H9 (cell line): ENCODE measurements at regions not wholly inside any gene's neighbourhood (a gene's known extent, or its start where the extent isn't known, plus 50 kb on each side); places are given as distances from the start of the nearest gene placed in this dataset.

Source experiments
- DNase-seq: peaks from one replicate; pipeline ENCODE4 v3.0.0-alpha.2; 2017
- H2AFZ ChIP-seq: one replicate; pipeline ENCODE4 v1.6.1; 2013; ENCODE audit warnings: mild to moderate bottlenecking, low read length, control low read depth, moderate library complexity
- H2AK5ac ChIP-seq: 2 replicates; pipeline ENCODE4 v1.6.1; 2013; ENCODE audit warnings: low read length, control low read depth, mixed read lengths; ENCODE audit not compliant: insufficient read length
- H2BK120ac ChIP-seq: one replicate; pipeline ENCODE4 v1.6.1; 2013; ENCODE audit warnings: low read depth, mild to moderate bottlenecking, low read length, control low read depth, inconsistent platforms; ENCODE audit not compliant: poor library complexity, severe bottlenecking
- H2BK12ac ChIP-seq: 2 replicates; pipeline ENCODE4 v1.6.1; 2013; ENCODE audit warnings: low read length, control low read depth, mixed read lengths, low read depth; ENCODE audit not compliant: insufficient read length
- H2BK15ac ChIP-seq: 2 replicates; pipeline ENCODE4 v1.6.1; 2013; ENCODE audit warnings: low read depth, low read length, control low read depth
- H2BK20ac ChIP-seq: one replicate; pipeline ENCODE4 v1.6.1; 2013; ENCODE audit warnings: low read depth, mild to moderate bottlenecking, low read length, control low read depth, inconsistent platforms; ENCODE audit not compliant: poor library complexity, severe bottlenecking
- H2BK5ac ChIP-seq: 2 replicates; pipeline ENCODE4 v1.6.1; 2013; ENCODE audit warnings: low read length, control low read depth, mixed read lengths; ENCODE audit not compliant: insufficient read length
- H3K14ac ChIP-seq: 2 replicates; pipeline ENCODE4 v1.6.1; 2013; ENCODE audit warnings: low read length, control low read depth; ENCODE audit not compliant: insufficient read depth
- H3K18ac ChIP-seq: 2 replicates; pipeline ENCODE4 v1.6.1; 2013; ENCODE audit warnings: low read depth, mild to moderate bottlenecking, mixed read lengths, low read length, control low read depth; ENCODE audit not compliant: insufficient read length
- H3K23ac ChIP-seq: 2 replicates; pipeline ENCODE4 v1.6.1; 2013; ENCODE audit warnings: low read length, control low read depth, mixed read lengths, low read depth; ENCODE audit not compliant: insufficient read length
- H3K23me2 ChIP-seq: 2 replicates; pipeline ENCODE4 v1.6.1; 2013; ENCODE audit warnings: low read depth, mild to moderate bottlenecking, mixed read lengths, low read length, control low read depth; ENCODE audit not compliant: insufficient read length, poor library complexity, severe bottlenecking
- H3K27ac ChIP-seq: 2 replicates; pipeline ENCODE4 v1.5.1; 2013; ENCODE audit warnings: low read length, control low read depth, mixed read lengths, low read depth; ENCODE audit not compliant: insufficient read length
- H3K27me3 ChIP-seq: 2 replicates; pipeline ENCODE4 v1.6.1; 2013; ENCODE audit warnings: low read length, control low read depth, inconsistent platforms; ENCODE audit not compliant: insufficient read depth
- H3K4ac ChIP-seq: 2 replicates; pipeline ENCODE4 v1.6.1; 2013; ENCODE audit warnings: low read depth, mild to moderate bottlenecking, control low read depth, inconsistent platforms, low read length, moderate library complexity
- H3K4me1 ChIP-seq: 2 replicates; pipeline ENCODE4 v1.6.1; 2013; ENCODE audit warnings: low read length, control low read depth, inconsistent platforms; ENCODE audit not compliant: insufficient read depth
- H3K4me2 ChIP-seq: 2 replicates; pipeline ENCODE4 v1.6.1; 2013; ENCODE audit warnings: low read length, control low read depth, mixed read lengths; ENCODE audit not compliant: insufficient read length, insufficient read depth
- H3K56ac ChIP-seq: 2 replicates; pipeline ENCODE4 v1.6.1; 2013; ENCODE audit warnings: low read depth, mild to moderate bottlenecking, mixed read lengths, low read length, control low read depth; ENCODE audit not compliant: insufficient read length
- H3K79me1 ChIP-seq: 2 replicates; pipeline ENCODE4 v1.6.1; 2013; ENCODE audit warnings: low read depth, mild to moderate bottlenecking, moderate library complexity, low read length, control low read depth, inconsistent platforms; ENCODE audit not compliant: insufficient read depth, poor library complexity, severe bottlenecking
- H3K79me2 ChIP-seq: 2 replicates; pipeline ENCODE4 v1.6.1; 2013; ENCODE audit warnings: low read length, control low read depth, inconsistent platforms; ENCODE audit not compliant: insufficient read depth
- H3K9ac ChIP-seq: 2 replicates; pipeline ENCODE4 v1.6.1; 2013; ENCODE audit warnings: low read length, control low read depth, mixed read lengths; ENCODE audit not compliant: insufficient read length; ENCODE audit errors: extremely low read depth
- H3K9me3 ChIP-seq: one replicate; pipeline ENCODE4 v1.6.1; 2013; ENCODE audit warnings: low read depth, low read length, inconsistent platforms; ENCODE audit not compliant: control insufficient read depth
- H3T11ph ChIP-seq: one replicate; pipeline ENCODE4 v1.6.1; 2013; ENCODE audit warnings: mild to moderate bottlenecking, low read length, control low read depth, inconsistent platforms
- H4K20me1 ChIP-seq: one replicate; pipeline ENCODE4 v1.6.1; 2013; ENCODE audit not compliant: control insufficient read depth, insufficient read length, insufficient read depth
- H4K5ac ChIP-seq: 2 replicates; pipeline ENCODE4 v1.6.1; 2013; ENCODE audit warnings: low read depth, mild to moderate bottlenecking, mixed read lengths, low read length, control low read depth; ENCODE audit not compliant: insufficient read length
- H4K8ac ChIP-seq: replicated peaks from 2 replicates; pipeline ENCODE4 v1.6.1; 2013; ENCODE audit warnings: low read length, control low read depth, mixed read lengths, low read depth; ENCODE audit not compliant: insufficient read length
- H4K91ac ChIP-seq: 2 replicates; pipeline ENCODE4 v1.6.1; 2013; ENCODE audit warnings: low read depth, mild to moderate bottlenecking, moderate library complexity, mixed read lengths, low read length, control low read depth; ENCODE audit not compliant: insufficient read length
- H3K27ac Mint-ChIP-seq, 3 experiments: 2 replicates in 2 of 3; 3 replicates in 1 of 3; pipeline ENCODE4 v1.8.0; 2020 to 2021; ENCODE audit warnings: mixed read lengths in 3 of 3, mild to moderate bottlenecking in 1 of 3, moderate library complexity in 1 of 3
- H3K27me3 Mint-ChIP-seq: 2 replicates; pipeline ENCODE4 v1.8.0; 2021; ENCODE audit warnings: low read depth, mild to moderate bottlenecking, moderate library complexity, mixed read lengths
- H3K36me3 Mint-ChIP-seq, 3 experiments: 2 replicates in 2 of 3; 3 replicates in 1 of 3; pipeline ENCODE4 v1.8.0; 2020 to 2021; ENCODE audit warnings: low read depth in 3 of 3, mixed read lengths in 3 of 3; ENCODE audit not compliant: insufficient read depth in 1 of 3
- H3K4me1 Mint-ChIP-seq, 2 experiments: 2 replicates each; pipeline ENCODE4 v1.8.0; 2020; ENCODE audit warnings: mixed read lengths in 2 of 2
- H3K4me3 Mint-ChIP-seq, 2 experiments: 2 replicates in 1 of 2; 3 replicates in 1 of 2; pipeline ENCODE4 v1.8.0; 2020 to 2021; ENCODE audit warnings: mild to moderate bottlenecking in 2 of 2, mixed read lengths in 2 of 2, moderate library complexity in 1 of 2
- H3K9me3 Mint-ChIP-seq, 2 experiments: 2 replicates in 1 of 2; 3 replicates in 1 of 2; pipeline ENCODE4 v1.8.0; 2020; ENCODE audit warnings: mild to moderate bottlenecking in 2 of 2, mixed read lengths in 2 of 2, moderate library complexity in 1 of 2
- WGBS: extraction: QIAGEN DNeasy Blood & Tissue Kit; methylation state at CpG from one replicate; pipeline ENCODE4 v1.1.7; 2013; ENCODE audit warnings: missing lambda C conversion rate, low lambda C conversion rate, mixed read lengths; ENCODE audit not compliant: insufficient read length; ENCODE audit errors: extremely low coverage; 5-methylcytosine and 5-hydroxymethylcytosine counted together
- TF ChIP-seq, protein P1 (sequence below): fragments of 200-600 bp; sonication (generic); conservative IDR thresholded peaks from 3 replicates; pipeline ENCODE4 v1.8.0; 2021; ENCODE audit warnings: antibody characterized with exemption, mild to moderate bottlenecking

DNA sequence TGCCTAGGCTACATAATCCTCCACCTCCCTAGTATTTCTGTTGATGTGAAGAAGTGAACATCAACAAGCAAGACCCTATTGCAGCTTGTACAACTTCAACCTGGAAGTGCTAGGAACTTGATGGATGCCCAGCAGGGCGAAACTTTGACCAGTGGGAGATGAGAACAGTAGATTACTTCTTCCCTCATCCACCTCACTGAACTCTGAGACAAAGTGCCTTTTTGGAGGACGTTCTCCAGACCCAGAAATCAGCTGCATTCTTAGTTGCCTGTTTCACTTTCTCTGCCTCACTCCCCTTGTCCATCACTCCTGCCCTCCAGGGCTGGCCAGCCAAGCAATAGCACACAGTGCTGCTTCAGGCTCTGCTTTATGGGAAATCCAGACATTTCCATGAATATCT is 683.4 kb downstream of the GALC start:
- TF ChIP-seq, protein P1, sequence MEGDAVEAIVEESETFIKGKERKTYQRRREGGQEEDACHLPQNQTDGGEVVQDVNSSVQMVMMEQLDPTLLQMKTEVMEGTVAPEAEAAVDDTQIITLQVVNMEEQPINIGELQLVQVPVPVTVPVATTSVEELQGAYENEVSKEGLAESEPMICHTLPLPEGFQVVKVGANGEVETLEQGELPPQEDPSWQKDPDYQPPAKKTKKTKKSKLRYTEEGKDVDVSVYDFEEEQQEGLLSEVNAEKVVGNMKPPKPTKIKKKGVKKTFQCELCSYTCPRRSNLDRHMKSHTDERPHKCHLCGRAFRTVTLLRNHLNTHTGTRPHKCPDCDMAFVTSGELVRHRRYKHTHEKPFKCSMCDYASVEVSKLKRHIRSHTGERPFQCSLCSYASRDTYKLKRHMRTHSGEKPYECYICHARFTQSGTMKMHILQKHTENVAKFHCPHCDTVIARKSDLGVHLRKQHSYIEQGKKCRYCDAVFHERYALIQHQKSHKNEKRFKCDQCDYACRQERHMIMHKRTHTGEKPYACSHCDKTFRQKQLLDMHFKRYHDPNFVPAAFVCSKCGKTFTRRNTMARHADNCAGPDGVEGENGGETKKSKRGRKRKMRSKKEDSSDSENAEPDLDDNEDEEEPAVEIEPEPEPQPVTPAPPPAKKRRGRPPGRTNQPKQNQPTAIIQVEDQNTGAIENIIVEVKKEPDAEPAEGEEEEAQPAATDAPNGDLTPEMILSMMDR, result no peak
- H3K27me3 ChIP-seq, result no peaks in the 10 kb centered on the region
- no peak overlapping the region for H3K4ac ChIP-seq
- H4K8ac ChIP-seq, result no peak overlapping the region
- Mint-ChIP-seq H3K4me1 (no peaks in the 10 kb centered on the region), H3K4me3 (no peak overlapping the region), H3K27me3 (peaks cover 2% of the 10 kb centered on the region; the same call in 1 of the 2 replicates), H3K27ac (no peak overlapping the region), H3K36me3 (no peaks in the 10 kb centered on the region), H3K9me3 (no peaks in the 10 kb centered on the region; a peak in 1 of 5 replicates)
- no peak overlapping the region for H4K91ac ChIP-seq
- H3K23me2 ChIP-seq, result no peaks in the 10 kb centered on the region
- H4K5ac ChIP-seq, result no peak overlapping the region
- H3T11ph ChIP-seq, result no peak overlapping the region
- no peak overlapping the region for H3K27ac ChIP-seq
- no peaks in the 10 kb centered on the region for H3K4me1 ChIP-seq
- no peak overlapping the region for H3K18ac ChIP-seq
- H2BK12ac ChIP-seq, result no peak overlapping the region
- no peak overlapping the region for H3K9ac ChIP-seq
- H2BK120ac ChIP-seq, result no peak overlapping the region
- no peak overlapping the region for H3K14ac ChIP-seq
- no peak overlapping the region for H3K56ac ChIP-seq
- no peak overlapping the region for H2BK20ac ChIP-seq
- no peak overlapping the region for H2AK5ac ChIP-seq
- H3K9me3 ChIP-seq, result no peaks in the 10 kb centered on the region
- H3K23ac ChIP-seq, result no peak overlapping the region
- no peak for DNase-seq
- H4K20me1 ChIP-seq, result no peaks in the 10 kb centered on the region
- no peak overlapping the region for H2BK5ac ChIP-seq
- H3K79me2 ChIP-seq, result no peaks in the 10 kb centered on the region
- no CpG with 5 or more reads among the region's 2 CpGs for WGBS
- no peak overlapping the region for H2BK15ac ChIP-seq
- no peaks in the 10 kb centered on the region for H3K79me1 ChIP-seq
- no peak overlapping the region for H2AFZ ChIP-seq
- no peak overlapping the region for H3K4me2 ChIP-seq
